ENCODE measurements at regions not wholly inside any gene's neighbourhood (a gene's known extent, or its start where the extent isn't known, plus 50 kb on each side); places are given as distances from the start of the nearest gene placed in this dataset.

DNA sequence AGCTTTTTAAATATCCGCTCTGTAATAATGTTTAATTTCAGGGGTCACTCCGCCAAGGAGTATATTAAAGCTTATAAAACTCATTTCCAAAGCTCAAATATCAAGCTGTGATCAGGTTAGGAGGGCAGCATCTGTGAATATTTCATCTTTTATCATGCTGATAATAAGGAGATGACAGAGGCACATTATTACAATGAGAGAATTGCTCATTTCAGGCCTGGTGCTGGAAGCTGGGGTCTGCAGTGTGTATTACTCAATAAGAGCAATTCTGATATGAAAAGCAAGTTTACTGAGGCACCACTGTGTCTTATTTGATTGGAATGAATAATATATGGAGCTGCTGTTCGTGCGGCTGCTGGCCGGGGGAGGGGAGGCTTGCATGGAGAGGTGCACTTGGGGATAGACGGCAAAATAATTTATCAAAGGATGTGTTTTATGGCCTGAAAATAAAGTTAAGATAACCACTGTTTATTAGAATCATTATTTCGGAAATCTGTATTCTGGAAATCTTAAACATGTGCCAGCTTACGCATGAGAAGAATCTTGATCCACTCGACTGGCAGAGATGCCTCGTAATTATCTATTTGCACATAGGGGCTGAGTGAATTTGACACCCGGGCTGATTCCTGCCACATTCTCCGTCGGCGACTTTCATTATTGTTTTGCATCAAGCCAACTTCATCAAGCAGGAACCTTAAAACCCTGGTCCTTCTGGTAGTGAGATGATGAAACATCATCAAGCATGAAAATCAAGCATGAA, 173.2 kb downstream of the RRAGC start:
- Mint-ChIP-seq H3K4me3 (no peak overlapping the region), H3K36me3 (no peaks in the 10 kb centered on the region), H3K27ac (no peak overlapping the region), H3K27me3 (peaks cover 13% of the 10 kb centered on the region), H3K9me3 (peaks cover 3% of the 10 kb centered on the region), H3K4me1 (no peaks in the 10 kb centered on the region)
- no peak for DNase-seq (ENCODE audit: low spot score in 2 of 2)
- ATAC-seq (ENCODE audit: low read depth), result no peak

- Mint-ChIP-seq H3K4me3 (no peak overlapping the region), H3K36me3 (no peaks in the 10 kb centered on the region), H3K27ac (no peak overlapping the region), H3K27me3 (peaks cover 11% of the 10 kb centered on the region), H3K4me1 (no peaks in the 10 kb centered on the region), H3K9me3 (no peaks in the 10 kb centered on the region)
- ATAC-seq (ENCODE audit: low read depth), result no peak
- no peak for DNase-seq (ENCODE audit: low spot score in 2 of 2)
These were observed 174.2 kb downstream of the RRAGC start for GRCh38 chr1:38685388-38685787.

DNA sequence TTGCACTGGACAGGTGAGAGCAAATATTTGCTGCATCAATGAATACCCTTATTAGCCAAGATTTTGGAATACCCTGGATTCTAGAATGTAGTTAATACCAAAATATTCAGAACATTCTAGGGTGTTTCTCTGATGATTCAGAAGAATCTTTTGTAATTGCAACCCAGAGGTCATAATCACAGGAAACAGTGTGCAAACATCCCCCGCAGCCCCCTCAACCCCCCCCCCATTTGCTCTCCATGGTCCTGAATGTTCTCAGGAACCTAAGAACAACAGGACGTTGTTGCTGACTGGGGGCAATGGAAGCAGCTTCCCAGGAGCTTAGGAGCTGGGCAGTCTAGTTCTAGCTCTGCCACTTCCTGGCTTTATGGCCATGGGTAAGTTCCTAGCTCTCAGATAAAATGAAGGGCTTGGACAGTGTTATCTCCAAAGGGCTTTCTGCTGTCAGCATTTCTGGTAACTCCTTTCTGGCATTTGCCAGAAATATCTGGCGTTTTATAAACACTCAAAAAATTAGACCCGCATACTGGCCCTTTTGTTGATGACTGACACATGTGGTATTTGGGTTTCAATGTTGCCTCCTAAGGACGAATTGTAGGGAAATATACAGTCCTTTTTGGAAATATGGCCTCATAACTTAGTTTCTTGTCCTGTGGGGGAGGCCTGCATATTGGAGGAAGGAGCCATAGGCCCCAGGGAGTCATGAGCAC, 178.6 kb downstream of the RRAGC start:
- Mint-ChIP-seq H3K36me3 (no peaks in the 10 kb centered on the region), H3K4me3 (no peak overlapping the region), H3K27me3 (peaks cover 4% of the 10 kb centered on the region), H3K9me3 (no peaks in the 10 kb centered on the region), H3K27ac (no peak overlapping the region), H3K4me1 (no peaks in the 10 kb centered on the region)
- DNase-seq (ENCODE audit: low spot score in 2 of 2) (no peak), ATAC-seq (ENCODE audit: low read depth) (no peak)

DNA sequence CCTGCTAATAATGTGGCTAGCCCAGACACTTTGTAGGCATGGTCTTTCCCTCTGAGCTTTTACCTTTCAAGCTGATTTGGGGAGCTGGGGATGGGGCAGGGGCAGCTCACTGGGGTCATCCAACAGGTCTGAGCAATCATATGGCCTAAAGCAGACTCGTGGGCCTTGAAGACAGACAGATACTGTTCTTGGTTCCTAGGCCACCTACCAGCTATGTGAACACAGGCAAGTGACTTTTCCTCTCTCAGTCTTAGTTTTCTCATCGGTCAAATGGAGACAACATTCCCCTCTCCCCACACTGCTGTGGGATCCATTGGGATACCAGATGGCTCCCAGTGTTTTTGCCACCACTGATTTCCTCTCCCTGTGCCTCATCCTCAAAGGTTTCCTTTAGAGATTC, 181.8 kb downstream of the RRAGC start:
- no peaks in the 10 kb centered on the region for H3K4me1 Mint-ChIP-seq
- no peaks in the 10 kb centered on the region for H3K9me3 Mint-ChIP-seq
- H3K36me3 Mint-ChIP-seq, result no peaks in the 10 kb centered on the region
- DNase-seq (ENCODE audit: low spot score in 2 of 2) (no peak), ATAC-seq (ENCODE audit: low read depth) (no peak)
- no peak overlapping the region for H3K27ac Mint-ChIP-seq
- peaks cover 7% of the 10 kb centered on the region for H3K27me3 Mint-ChIP-seq
- H3K4me3 Mint-ChIP-seq, result no peak overlapping the region

DNA sequence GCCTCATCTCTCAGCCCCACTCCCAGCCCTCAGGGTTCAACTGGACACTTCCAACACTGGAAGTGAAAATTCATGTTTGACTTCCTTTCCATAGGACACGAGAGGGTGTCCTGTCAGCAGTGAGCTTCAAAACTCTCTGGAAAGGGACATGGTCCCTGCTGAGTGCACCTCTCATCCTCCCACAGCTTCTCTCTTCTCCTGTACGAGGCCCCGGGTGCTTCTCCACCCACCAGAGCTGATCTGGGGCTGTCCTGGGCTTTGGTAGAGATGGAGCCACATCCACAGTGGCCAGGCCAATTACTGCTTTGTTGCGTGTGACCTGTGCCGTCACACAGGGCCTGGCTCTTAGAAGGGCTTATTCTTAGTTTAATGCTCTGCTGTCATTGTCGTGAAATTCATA, 182.3 kb downstream of the RRAGC start:
- no peak for DNase-seq (ENCODE audit: low spot score in 2 of 2)
- no peak for ATAC-seq (ENCODE audit: low read depth)
- Mint-ChIP-seq H3K9me3 (no peaks in the 10 kb centered on the region), H3K36me3 (no peaks in the 10 kb centered on the region), H3K4me3 (no peak overlapping the region), H3K27ac (no peak overlapping the region), H3K27me3 (peaks cover 7% of the 10 kb centered on the region), H3K4me1 (no peaks in the 10 kb centered on the region)

DNA sequence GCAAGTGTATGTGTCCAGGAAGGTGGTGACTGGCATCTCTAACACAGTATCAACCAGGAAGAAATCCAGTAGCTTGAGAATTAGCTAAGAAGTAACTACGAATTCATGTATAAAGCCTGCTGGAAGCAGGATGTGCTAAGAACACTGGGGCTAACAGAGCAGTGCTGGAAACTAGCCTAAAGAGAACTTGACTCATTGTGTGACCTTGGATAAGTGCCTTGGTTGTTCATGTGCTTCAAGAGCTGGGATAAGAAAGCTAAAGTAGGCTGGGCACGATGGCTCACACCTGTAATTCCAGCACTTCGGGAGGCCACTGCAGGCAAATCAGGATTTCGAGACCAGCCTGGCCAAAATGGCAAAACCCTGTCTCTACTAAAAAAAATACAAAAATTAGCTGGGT, 186.9 kb downstream of the RRAGC start:
- H3K9me3 Mint-ChIP-seq, result no peaks in the 10 kb centered on the region
- H3K27ac Mint-ChIP-seq, result no peak overlapping the region

GRCh38 chr1:38671221-38671620, 188.4 kb downstream of the RRAGC start:
- peaks cover 21% of the 10 kb centered on the region for H3K27me3 Mint-ChIP-seq
- no peak overlapping the region for H3K4me3 Mint-ChIP-seq
- no peaks in the 10 kb centered on the region for H3K4me1 Mint-ChIP-seq
- ATAC-seq (ENCODE audit: low read depth), result no peak
- DNase-seq (ENCODE audit: low spot score in 2 of 2), result no peak
- no peaks in the 10 kb centered on the region for H3K36me3 Mint-ChIP-seq
- H3K27ac Mint-ChIP-seq, result no peak overlapping the region
- no peaks in the 10 kb centered on the region for H3K9me3 Mint-ChIP-seq

More for the DNA sequence above, 186.9 kb downstream of the RRAGC start:
- no peak for ATAC-seq (ENCODE audit: low read depth)
- no peak for DNase-seq (ENCODE audit: low spot score in 2 of 2)
- Mint-ChIP-seq H3K27me3 (peaks cover 17% of the 10 kb centered on the region), H3K36me3 (no peaks in the 10 kb centered on the region), H3K4me3 (no peak overlapping the region), H3K4me1 (no peaks in the 10 kb centered on the region)

GRCh38 chr1:38670544-38671122, 188.9 kb downstream of the RRAGC start:
- DNase-seq (ENCODE audit: low spot score in 2 of 2), result no peak
- no peak for ATAC-seq (ENCODE audit: low read depth)
- H3K36me3 Mint-ChIP-seq, result no peaks in the 10 kb centered on the region
- H3K27me3 Mint-ChIP-seq, result peaks cover 20% of the 10 kb centered on the region
- no peak overlapping the region for H3K4me3 Mint-ChIP-seq
- no peak overlapping the region for H3K27ac Mint-ChIP-seq
- H3K4me1 Mint-ChIP-seq, result no peaks in the 10 kb centered on the region
- no peaks in the 10 kb centered on the region for H3K9me3 Mint-ChIP-seq

DNA sequence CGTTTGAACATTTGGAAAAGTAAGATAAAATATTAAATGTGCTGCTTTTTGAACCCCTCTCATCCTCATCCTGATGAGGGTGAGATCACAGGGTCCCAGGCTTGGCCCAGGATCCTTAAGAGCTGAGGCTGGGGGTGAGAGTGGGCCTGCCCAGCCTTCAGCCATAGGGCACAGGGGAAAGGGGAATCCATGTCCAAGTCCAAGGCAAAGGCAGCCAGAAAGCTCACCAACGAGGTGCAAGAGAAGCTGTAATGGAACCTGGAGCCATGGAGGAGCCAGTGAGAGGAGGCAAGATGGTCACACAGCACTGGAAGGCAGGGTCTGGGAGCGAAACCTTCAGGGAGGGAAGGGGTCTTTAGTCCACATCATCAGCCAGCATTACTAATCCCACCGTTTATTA, 191.9 kb downstream of the RRAGC start:
- peaks cover 28% of the 10 kb centered on the region for H3K27me3 Mint-ChIP-seq
- no peak overlapping the region for H3K27ac Mint-ChIP-seq
- ATAC-seq (ENCODE audit: low read depth) (no peak), DNase-seq (ENCODE audit: low spot score in 2 of 2) (no peak)
- H3K9me3 Mint-ChIP-seq, result peaks cover 7% of the 10 kb centered on the region
- H3K4me1 Mint-ChIP-seq, result no peaks in the 10 kb centered on the region
- peaks cover 1% of the 10 kb centered on the region for H3K36me3 Mint-ChIP-seq
- no peak overlapping the region for H3K4me3 Mint-ChIP-seq

DNA sequence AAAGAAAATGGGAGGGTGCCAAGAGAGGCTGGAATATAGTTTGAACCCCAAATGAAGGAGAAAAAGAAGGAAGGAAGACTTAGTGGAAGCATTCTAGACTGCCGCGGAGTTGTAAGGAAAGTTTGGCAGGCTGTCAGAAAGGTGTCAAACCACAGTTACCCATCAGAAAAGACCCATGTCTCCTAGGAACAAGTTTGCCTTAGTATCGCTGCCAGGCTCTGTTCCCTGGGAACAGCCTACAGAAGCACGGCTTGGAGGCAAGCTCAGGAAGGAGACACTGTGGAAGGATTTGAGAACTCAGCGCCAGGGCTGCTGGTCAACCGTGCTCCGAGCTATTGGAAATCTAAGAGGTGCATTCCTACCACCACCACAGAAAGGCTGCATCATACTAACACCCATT, 197.4 kb downstream of the RRAGC start:
- Mint-ChIP-seq H3K27me3 (peaks cover 23% of the 10 kb centered on the region), H3K36me3 (peaks cover 1% of the 10 kb centered on the region), H3K27ac (no peak overlapping the region), H3K9me3 (peaks cover 9% of the 10 kb centered on the region), H3K4me1 (no peaks in the 10 kb centered on the region), H3K4me3 (no peak overlapping the region)
- DNase-seq (ENCODE audit: low spot score in 2 of 2), result no peak
- no peak for ATAC-seq (ENCODE audit: low read depth)

GRCh38 chr1:38658883-38659282, 200.7 kb downstream of the RRAGC start:
- Mint-ChIP-seq H3K4me1 (no peaks in the 10 kb centered on the region), H3K27me3 (peaks cover 24% of the 10 kb centered on the region), H3K9me3 (peaks cover 3% of the 10 kb centered on the region), H3K27ac (no peak overlapping the region), H3K4me3 (no peak overlapping the region), H3K36me3 (no peaks in the 10 kb centered on the region)
- ATAC-seq (ENCODE audit: low read depth), result no peak
- no peak for DNase-seq (ENCODE audit: low spot score in 2 of 2)

DNA sequence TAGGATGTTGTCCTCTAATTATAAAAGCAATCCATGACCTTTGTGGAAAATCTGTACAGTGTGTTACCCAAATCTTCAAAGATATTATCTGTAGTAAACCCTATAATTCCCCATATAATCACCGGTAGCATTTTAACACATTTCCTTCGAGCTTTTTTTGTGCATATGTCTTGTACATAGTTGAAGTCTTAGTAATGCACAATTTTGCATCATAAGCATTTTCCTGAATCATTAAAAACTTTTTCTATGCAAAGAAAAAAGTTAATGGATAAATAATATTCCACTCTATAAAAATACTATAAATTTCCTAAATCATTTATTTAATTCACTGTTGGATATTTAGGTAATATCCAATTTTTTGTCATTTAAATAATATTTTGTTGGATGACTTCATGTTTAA, 201.7 kb downstream of the RRAGC start:
- H3K9me3 Mint-ChIP-seq, result peaks cover 3% of the 10 kb centered on the region
- DNase-seq (ENCODE audit: low spot score in 2 of 2) (no peak), ATAC-seq (ENCODE audit: low read depth) (no peak)
- H3K27me3 Mint-ChIP-seq, result peaks cover 21% of the 10 kb centered on the region
- H3K36me3 Mint-ChIP-seq, result no peaks in the 10 kb centered on the region
- no peak overlapping the region for H3K4me3 Mint-ChIP-seq
- no peaks in the 10 kb centered on the region for H3K4me1 Mint-ChIP-seq
- H3K27ac Mint-ChIP-seq, result no peak overlapping the region

DNA sequence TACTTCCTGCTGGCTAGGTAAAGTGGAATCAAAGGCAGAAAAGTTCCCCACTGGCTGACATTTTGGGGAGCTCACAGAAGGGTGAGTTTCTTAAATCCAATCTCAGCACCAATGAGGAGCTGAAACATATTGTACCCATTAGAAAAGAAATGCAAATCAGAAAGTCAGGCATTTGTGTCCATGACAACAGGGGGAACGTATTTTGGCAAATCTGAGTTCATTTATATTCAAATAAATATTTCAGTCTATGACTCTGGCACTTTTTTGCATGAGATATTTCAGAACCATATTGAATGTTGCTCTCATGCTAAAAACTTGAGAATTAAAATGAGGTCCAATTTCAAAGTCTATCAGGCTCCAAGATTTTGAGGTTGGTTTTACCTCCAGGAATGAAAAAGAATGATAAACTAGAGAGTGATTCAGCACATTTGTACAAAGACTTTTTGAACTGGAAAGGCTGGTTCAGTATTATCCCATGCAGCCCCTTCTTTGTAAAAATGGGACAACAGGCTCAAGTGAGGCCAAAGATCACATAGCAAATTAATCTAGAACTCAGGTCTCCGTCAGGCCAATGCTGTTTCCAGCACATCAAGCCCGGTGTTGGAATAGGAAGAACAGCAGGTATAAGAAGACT, 202.2 kb downstream of the RRAGC start:
- peaks cover 21% of the 10 kb centered on the region for H3K27me3 Mint-ChIP-seq
- no peaks in the 10 kb centered on the region for H3K4me1 Mint-ChIP-seq
- peaks cover 3% of the 10 kb centered on the region for H3K9me3 Mint-ChIP-seq
- ATAC-seq (ENCODE audit: low read depth) (no peak), DNase-seq (ENCODE audit: low spot score in 2 of 2) (no peak)
- no peaks in the 10 kb centered on the region for H3K36me3 Mint-ChIP-seq
- H3K27ac Mint-ChIP-seq, result no peak overlapping the region
- no peak overlapping the region for H3K4me3 Mint-ChIP-seq

DNA sequence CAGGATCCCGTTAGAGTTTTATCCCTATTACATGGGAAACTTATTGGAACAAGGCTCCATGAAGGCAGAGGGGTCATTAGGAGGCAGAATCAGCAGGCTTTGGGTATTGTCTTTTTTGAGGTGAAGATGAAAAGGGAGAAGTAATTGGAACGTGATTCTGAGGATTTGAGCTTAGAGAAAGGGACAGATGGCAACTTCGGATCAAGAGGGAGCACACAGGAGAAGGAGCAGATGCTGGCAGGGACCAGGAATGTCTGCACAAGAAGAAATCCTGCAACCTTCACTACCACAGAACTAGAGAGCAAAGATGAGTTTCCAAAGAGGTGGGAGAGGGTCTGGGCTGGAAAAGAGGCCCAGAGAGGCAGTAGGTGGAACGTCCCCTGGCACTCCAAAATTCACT, 202.8 kb downstream of the RRAGC start:
- no peaks in the 10 kb centered on the region for H3K4me1 Mint-ChIP-seq
- DNase-seq (ENCODE audit: low spot score in 2 of 2) (no peak), ATAC-seq (ENCODE audit: low read depth) (no peak)
- H3K27me3 Mint-ChIP-seq, result peaks cover 23% of the 10 kb centered on the region
- no peaks in the 10 kb centered on the region for H3K36me3 Mint-ChIP-seq
- no peak overlapping the region for H3K27ac Mint-ChIP-seq
- peaks cover 3% of the 10 kb centered on the region for H3K9me3 Mint-ChIP-seq
- H3K4me3 Mint-ChIP-seq, result no peak overlapping the region

Measured in memory B cell (primary cell).